HepG2 (cell line): ENCODE measurements at regions not wholly inside any gene's neighbourhood (a gene's known extent, or its start where the extent isn't known, plus 50 kb on each side); places are given as distances from the start of the nearest gene placed in this dataset.

Source experiments
- DPF2 ChIP-seq: sonication (generic); formaldehyde crosslinking; IDR thresholded peaks from 2 replicates; pipeline ENCODE4 v1.4.0; 2020; ENCODE audit warnings: mild to moderate bottlenecking, low read depth, missing genetic modification reagents, borderline replicate concordance
- FOSL2 ChIP-seq: sonication (generic); formaldehyde crosslinking; IDR thresholded peaks from 2 replicates; pipeline ENCODE4 v1.4.0; 2020; ENCODE audit warnings: missing genetic modification reagents
- FOXK1 ChIP-seq: sonication (generic); formaldehyde crosslinking; IDR thresholded peaks from 2 replicates; pipeline ENCODE4 v1.4.0; 2020; ENCODE audit warnings: low read depth, missing genetic modification reagents, borderline replicate concordance
- FOXO1 ChIP-seq: sonication (generic); formaldehyde crosslinking; IDR thresholded peaks from 2 replicates; pipeline ENCODE4 v1.4.0; 2020; ENCODE audit warnings: missing genetic modification reagents
- HDAC2 ChIP-seq: sonication (generic); formaldehyde crosslinking; IDR thresholded peaks from 2 replicates; pipeline ENCODE4 v1.4.0; 2020; ENCODE audit warnings: missing genetic modification reagents
- HMG20A ChIP-seq: IDR thresholded peaks from 2 replicates; pipeline ENCODE4 v1.6.1; 2016; ENCODE audit warnings: borderline replicate concordance
- HOMEZ ChIP-seq: IDR thresholded peaks from 2 replicates; pipeline ENCODE4 v1.6.1; 2016; ENCODE audit warnings: low read depth
- NAIF1 ChIP-seq: sonication (generic); formaldehyde crosslinking; IDR thresholded peaks from 2 replicates; pipeline ENCODE4 v1.5.0; 2020; ENCODE audit warnings: mild to moderate bottlenecking, missing genetic modification reagents, borderline replicate concordance
- PAXIP1 ChIP-seq: sonication (generic); formaldehyde crosslinking; conservative IDR thresholded peaks from 2 replicates; pipeline ENCODE4 v1.4.0; 2020; ENCODE audit warnings: mild to moderate bottlenecking, missing genetic modification reagents, moderate library complexity
- SRF ChIP-seq: IDR thresholded peaks from 2 replicates; pipeline ENCODE4 v1.6.1; 2011; ENCODE audit warnings: mild to moderate bottlenecking, low read depth, low read length, moderate library complexity
- TBX2 ChIP-seq: sonication (generic); formaldehyde crosslinking; IDR thresholded peaks from 2 replicates; pipeline ENCODE4 v1.5.0; 2020; ENCODE audit warnings: missing genetic modification reagents, mild to moderate bottlenecking, borderline replicate concordance
- ZNF10 ChIP-seq: sonication (generic); formaldehyde crosslinking; IDR thresholded peaks from 2 replicates; pipeline ENCODE4 v1.4.0; 2020; ENCODE audit warnings: mild to moderate bottlenecking, low read depth, missing genetic modification reagents, borderline replicate concordance
- ZNF12 ChIP-seq: sonication (generic); formaldehyde crosslinking; IDR thresholded peaks from 2 replicates; pipeline ENCODE4 v1.5.0; 2020; ENCODE audit warnings: missing genetic modification reagents
- ZNF142 ChIP-seq: sonication (generic); formaldehyde crosslinking; IDR thresholded peaks from 2 replicates; pipeline ENCODE4 v1.4.0; 2020; ENCODE audit warnings: missing genetic modification reagents
- ZNF207 ChIP-seq: fragments of 450-650 bp; IDR thresholded peaks from 2 replicates; pipeline ENCODE4 v1.6.1; 2016; ENCODE audit warnings: antibody characterized with exemption, borderline replicate concordance
- ZNF224 ChIP-seq: sonication (generic); formaldehyde crosslinking; IDR thresholded peaks from 2 replicates; pipeline ENCODE4 v1.5.0; 2020; ENCODE audit warnings: mild to moderate bottlenecking, missing genetic modification reagents
- ZNF543 ChIP-seq: sonication (generic); formaldehyde crosslinking; IDR thresholded peaks from 2 replicates; pipeline ENCODE4 v1.4.0; 2020; ENCODE audit warnings: mild to moderate bottlenecking, missing genetic modification reagents
- ZNF709 ChIP-seq: sonication (generic); formaldehyde crosslinking; IDR thresholded peaks from 2 replicates; pipeline ENCODE4 v1.5.0; 2020; ENCODE audit warnings: mild to moderate bottlenecking, missing genetic modification reagents
- ZSCAN29 ChIP-seq: sonication (generic); formaldehyde crosslinking; conservative IDR thresholded peaks from 2 replicates; pipeline ENCODE4 v1.4.0; 2020; ENCODE audit warnings: mild to moderate bottlenecking, missing genetic modification reagents

- TF ChIP-seq NAIF1 (no peak), ZNF543 (CRISPR knock-in tag) (no peak), FOXK1 (peak; percentile 66; the same call in 1 of the 2 replicates), HDAC2 (CRISPR knock-in tag) (peak; percentile 62; the same call in 1 of the 2 replicates), ZNF142 (CRISPR knock-in tag) (no peak), ZNF709 (CRISPR knock-in tag) (no peak), ZNF10 (CRISPR knock-in tag) (no peak), ZSCAN29 (CRISPR knock-in tag) (0 out of 2 replicates have a peak, but pooled peaks have one; percentile 31), ZNF207 (no peak), FOSL2 (CRISPR knock-in tag) (peak; percentile 100), TBX2 (peak; percentile 24; the same call in 1 of the 2 replicates), HOMEZ (CRISPR knock-in tag) (peak; percentile 89; the same call in 1 of the 2 replicates), ZNF224 (no peak), HMG20A (CRISPR knock-in tag) (peak; percentile 87), FOXO1 (CRISPR knock-in tag) (peak; percentile 53; the same call in 1 of the 2 replicates), DPF2 (peak; percentile 83; the same call in 1 of the 2 replicates), PAXIP1 (peak; percentile 77), SRF (no peak), ZNF12 (CRISPR knock-in tag) (0 out of 2 replicates have a peak, but pooled peaks have one; percentile 68)
Observed at GRCh38 chr5:57692582-57693487, 210.2 kb upstream of the ACTBL2 start (continued).
